CD8-positive, alpha-beta memory T cell (primary cell): ENCODE measurements at regions not wholly inside any gene's neighbourhood (a gene's known extent, or its start where the extent isn't known, plus 50 kb on each side); places are given as distances from the start of the nearest gene placed in this dataset.

Experiments
- CTCF ChIA-PET: fragments of 350-600 bp; sonication (Branson Sonifier 250); formaldehyde crosslinking; loops from one replicate; lab custom pipeline; 2021; ENCODE audit warnings: antibody characterized with exemption; lab: Charles Lee
- POLR2A ChIA-PET: fragments of 350-600 bp; sonication (Branson Sonifier 250); formaldehyde crosslinking; loops from one replicate; lab custom pipeline; 2021; ENCODE audit warnings: antibody characterized with exemption; lab: Charles Lee
- DNase-seq, 5 donors: peaks; one replicate each; pipeline versions ENCODE4 v3.0.0 to v3.0.0-alpha.2; 2020 to 2022; ENCODE audit warnings: mixed read lengths in 1 of 5
- H3K27ac ChIP-seq: one replicate; pipeline ENCODE4 v1.7.0; 2013; ENCODE audit warnings: low read depth, mild to moderate bottlenecking, low read length, moderate library complexity
- H3K27me3 ChIP-seq: 2 replicates; pipeline ENCODE4 v1.7.0; 2013; ENCODE audit warnings: low read length, mild to moderate bottlenecking; ENCODE audit not compliant: insufficient read depth, poor library complexity, severe bottlenecking
- H3K36me3 ChIP-seq: 2 replicates; pipeline ENCODE4 v1.7.0; 2013; ENCODE audit warnings: mild to moderate bottlenecking, low read length, moderate library complexity; ENCODE audit not compliant: insufficient read depth
- H3K4me1 ChIP-seq: 2 replicates; pipeline ENCODE4 v1.7.0; 2013; ENCODE audit warnings: mild to moderate bottlenecking, low read length, moderate library complexity; ENCODE audit not compliant: insufficient read depth
- H3K4me3 ChIP-seq: 2 replicates; pipeline ENCODE4 v1.7.0; 2013; ENCODE audit warnings: mild to moderate bottlenecking, low read length
- H3K9me3 ChIP-seq: 2 replicates; pipeline ENCODE4 v1.7.0; 2013; ENCODE audit warnings: mild to moderate bottlenecking, low read length
- H3K27ac Mint-ChIP-seq, 8 donors: one replicate each; pipeline ENCODE4 v1.8.0; 2020 to 2021; ENCODE audit warnings: mixed read lengths in 8 of 8, mild to moderate bottlenecking in 6 of 8, inconsistent platforms in 3 of 8, moderate library complexity in 3 of 8
- H3K27me3 Mint-ChIP-seq, 2 donors: one replicate each; pipeline ENCODE4 v1.8.0; 2020 to 2021; ENCODE audit warnings: mixed read lengths in 2 of 2, mild to moderate bottlenecking in 1 of 2, moderate library complexity in 1 of 2
- H3K36me3 Mint-ChIP-seq, 3 donors: one replicate each; pipeline ENCODE4 v1.8.0; 2020 to 2021; ENCODE audit warnings: mixed read lengths in 3 of 3, inconsistent platforms in 1 of 3, mild to moderate bottlenecking in 1 of 3
- H3K4me1 Mint-ChIP-seq, 3 donors: one replicate each; pipeline ENCODE4 v1.8.0; 2020 to 2021; ENCODE audit warnings: mixed read lengths in 3 of 3, inconsistent platforms in 1 of 3, mild to moderate bottlenecking in 1 of 3
- H3K4me3 Mint-ChIP-seq, 7 donors: one replicate each; pipeline ENCODE4 v1.8.0; 2020 to 2021; ENCODE audit warnings: mixed read lengths in 7 of 7, mild to moderate bottlenecking in 6 of 7, moderate library complexity in 4 of 7, inconsistent platforms in 2 of 7
- H3K9me3 Mint-ChIP-seq, 5 donors: one replicate each; pipeline ENCODE4 v1.8.0; 2020 to 2022; ENCODE audit warnings: mixed read lengths in 5 of 5, mild to moderate bottlenecking in 3 of 5, moderate library complexity in 2 of 5, inconsistent platforms in 1 of 5

DNA sequence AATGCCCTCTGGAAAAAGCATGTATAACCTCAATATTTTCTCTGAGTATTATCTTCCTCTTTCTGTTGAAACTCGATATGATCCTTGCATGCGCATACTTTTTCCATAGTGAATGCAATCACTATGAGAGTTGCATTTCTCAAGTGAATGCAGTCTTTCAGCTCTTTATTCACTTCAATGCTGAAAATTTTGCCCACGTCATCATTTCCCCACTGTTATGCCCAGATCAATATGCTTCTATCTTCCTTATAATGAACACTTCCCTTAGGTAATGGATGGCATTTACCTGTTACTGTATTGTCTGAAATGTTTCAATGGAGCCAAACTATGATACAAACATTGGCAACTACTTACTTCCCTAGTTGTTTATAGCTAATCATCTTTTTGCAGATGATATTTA, 866.6 kb upstream of the SLITRK6 start:
- H3K27me3 Mint-ChIP-seq: no peaks in the 10 kb centered on the region
- no peak overlapping the region for H3K4me3 Mint-ChIP-seq
- H3K9me3 Mint-ChIP-seq: peaks cover 7 to 20% (median 14%) of the 10 kb centered on the region in 5 donors
- POLR2A ChIA-PET: no interaction called here
- H3K27ac ChIP-seq: no peak overlapping the region
- H3K27ac Mint-ChIP-seq: no peak overlapping the region
- no peaks in the 10 kb centered on the region for H3K4me1 Mint-ChIP-seq
- no peaks in the 10 kb centered on the region for H3K36me3 ChIP-seq
- no peak for DNase-seq
- H3K4me1 ChIP-seq: no peaks in the 10 kb centered on the region
- H3K27me3 ChIP-seq: no peaks in the 10 kb centered on the region
- H3K9me3 ChIP-seq: no peaks in the 10 kb centered on the region
- CTCF ChIA-PET: no interaction called here
- no peaks in the 10 kb centered on the region for H3K36me3 Mint-ChIP-seq
- no peak overlapping the region for H3K4me3 ChIP-seq

DNA sequence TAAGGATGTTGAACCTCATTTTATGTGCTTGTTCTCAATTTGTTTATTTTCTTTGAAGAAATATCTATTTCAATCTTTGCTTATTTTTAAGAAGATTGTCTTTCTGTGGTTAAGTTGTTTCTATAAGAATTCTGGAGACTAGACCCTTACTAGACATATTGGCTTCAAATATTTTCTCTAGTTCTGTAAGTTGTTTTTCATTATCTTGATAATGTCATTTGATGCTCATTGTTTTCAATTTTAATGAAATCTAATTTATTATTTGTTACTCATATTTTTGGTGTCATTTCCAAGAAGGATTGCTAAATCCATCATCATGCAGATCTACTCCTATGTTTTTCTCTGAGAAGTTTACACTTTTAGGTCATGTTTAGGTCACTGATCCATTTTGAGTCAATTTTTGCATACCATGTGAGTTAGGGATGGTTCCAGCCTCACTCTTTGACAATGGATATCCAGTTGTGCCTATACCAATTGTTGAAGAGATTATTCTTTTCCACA, 874.8 kb upstream of the SLITRK6 start:
- CTCF ChIA-PET: no interaction called here
- H3K4me3 Mint-ChIP-seq: no peak overlapping the region
- DNase-seq: no peak
- POLR2A ChIA-PET: no interaction called here
- no peaks in the 10 kb centered on the region for H3K4me1 Mint-ChIP-seq
- H3K27me3 ChIP-seq: no peaks in the 10 kb centered on the region
- H3K9me3 Mint-ChIP-seq: peaks cover 0 to 20% (median 3%) of the 10 kb centered on the region in 5 donors
- no peak overlapping the region for H3K27ac Mint-ChIP-seq
- no peaks in the 10 kb centered on the region for H3K36me3 ChIP-seq
- H3K4me3 ChIP-seq: no peak overlapping the region
- H3K36me3 Mint-ChIP-seq: no peaks in the 10 kb centered on the region
- no peak overlapping the region for H3K27ac ChIP-seq
- H3K27me3 Mint-ChIP-seq: no peaks in the 10 kb centered on the region
- H3K4me1 ChIP-seq: no peaks in the 10 kb centered on the region
- no peaks in the 10 kb centered on the region for H3K9me3 ChIP-seq

DNA sequence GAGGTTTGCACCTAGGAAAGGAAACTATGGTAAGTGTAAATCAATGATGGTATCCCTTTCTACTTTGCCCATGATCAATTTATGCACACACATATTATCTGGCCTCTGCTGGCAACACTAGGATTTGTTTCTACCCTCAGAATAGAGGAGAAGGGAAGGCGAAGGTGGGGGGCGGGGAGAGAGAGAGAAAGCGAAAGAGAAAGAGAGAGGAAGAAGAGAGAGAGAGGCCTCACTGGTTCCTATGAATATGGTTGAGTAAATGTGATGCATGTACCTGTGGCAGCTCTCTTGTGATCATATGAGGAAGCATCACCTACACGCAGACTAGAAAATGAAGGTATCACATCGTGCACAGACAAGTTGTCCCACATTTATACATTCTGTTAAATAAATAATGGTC, 882.0 kb upstream of the SLITRK6 start:
- Mint-ChIP-seq H3K9me3 (peaks cover 8 to 17% (median 12%) of the 10 kb centered on the region in 5 donors), H3K4me3 (peak overlapping the region in 1 of 7 donors; percentile 25), H3K4me1 (no peaks in the 10 kb centered on the region), H3K27ac (peak overlapping the region in 1 of 8 donors; percentile 92), H3K36me3 (no peaks in the 10 kb centered on the region), H3K27me3 (no peaks in the 10 kb centered on the region)
- no peaks in the 10 kb centered on the region for H3K9me3 ChIP-seq
- ChIA-PET CTCF (no interaction called here), POLR2A (no interaction called here)
- no peaks in the 10 kb centered on the region for H3K4me1 ChIP-seq
- H3K36me3 ChIP-seq: no peaks in the 10 kb centered on the region
- no peak overlapping the region for H3K4me3 ChIP-seq
- H3K27me3 ChIP-seq: no peaks in the 10 kb centered on the region
- no peak for DNase-seq
- no peak overlapping the region for H3K27ac ChIP-seq

DNA sequence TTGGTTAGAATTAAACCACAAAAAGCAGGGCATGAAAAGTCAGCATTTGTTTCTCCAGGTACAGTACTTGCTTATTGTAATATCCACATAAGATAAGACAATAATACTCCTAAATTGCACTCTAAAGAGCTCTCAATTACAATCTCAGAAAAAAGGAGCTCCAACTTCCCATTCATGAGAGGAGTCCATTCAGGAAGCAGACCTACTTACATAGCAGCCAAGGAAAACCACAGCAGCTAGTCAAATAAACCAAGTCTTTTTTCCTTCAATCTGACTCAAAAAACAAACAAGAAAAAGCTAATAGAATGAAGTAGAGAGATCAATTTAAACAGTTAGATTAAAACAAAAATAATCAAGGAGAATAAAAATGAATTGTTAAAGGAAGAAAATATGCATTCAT, 885.2 kb upstream of the SLITRK6 start:
- Histone ChIP-seq H3K27me3 (no peaks in the 10 kb centered on the region), H3K36me3 (no peaks in the 10 kb centered on the region), H3K4me3 (no peak overlapping the region), H3K4me1 (no peaks in the 10 kb centered on the region), H3K9me3 (no peaks in the 10 kb centered on the region), H3K27ac (no peak overlapping the region)
- Mint-ChIP-seq H3K4me1 (no peaks in the 10 kb centered on the region), H3K4me3 (no peak overlapping the region), H3K27ac (no peak overlapping the region), H3K27me3 (no peaks in the 10 kb centered on the region), H3K9me3 (peaks cover 9 to 23% (median 12%) of the 10 kb centered on the region in 5 donors), H3K36me3 (no peaks in the 10 kb centered on the region)
- POLR2A ChIA-PET: no interaction called here
- no peak for DNase-seq
- CTCF ChIA-PET: no interaction called here

DNA sequence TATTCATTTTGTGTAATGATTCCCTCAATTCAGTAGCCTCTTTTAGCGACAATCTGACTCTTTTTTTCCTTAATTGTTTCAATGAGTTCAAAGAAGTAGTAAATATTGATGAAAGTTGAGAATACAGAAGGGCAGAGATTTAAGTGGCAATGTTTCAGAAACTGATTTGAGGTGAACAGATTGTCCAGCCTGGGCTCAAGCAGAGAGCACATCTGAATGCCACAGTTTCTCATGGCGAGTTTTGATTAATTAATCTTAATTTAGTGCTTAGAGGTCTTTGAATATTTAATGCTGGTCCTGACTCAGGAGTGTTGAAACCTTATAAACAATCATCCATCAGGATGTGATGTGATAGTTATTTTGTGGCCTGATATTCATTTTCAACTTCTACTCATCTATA, 890.7 kb upstream of the SLITRK6 start:
- Histone ChIP-seq H3K4me1 (no peaks in the 10 kb centered on the region), H3K4me3 (no peak overlapping the region), H3K27ac (no peak overlapping the region), H3K27me3 (no peaks in the 10 kb centered on the region), H3K9me3 (no peaks in the 10 kb centered on the region), H3K36me3 (no peaks in the 10 kb centered on the region)
- no peaks in the 10 kb centered on the region for H3K36me3 Mint-ChIP-seq
- no peaks in the 10 kb centered on the region for H3K4me1 Mint-ChIP-seq
- H3K27me3 Mint-ChIP-seq: no peaks in the 10 kb centered on the region
- H3K9me3 Mint-ChIP-seq: peaks cover 5 to 26% (median 9%) of the 10 kb centered on the region in 5 donors
- H3K4me3 Mint-ChIP-seq: no peak overlapping the region
- no peak overlapping the region for H3K27ac Mint-ChIP-seq
- POLR2A ChIA-PET: no interaction called here
- DNase-seq: no peak
- CTCF ChIA-PET: no interaction called here

DNA sequence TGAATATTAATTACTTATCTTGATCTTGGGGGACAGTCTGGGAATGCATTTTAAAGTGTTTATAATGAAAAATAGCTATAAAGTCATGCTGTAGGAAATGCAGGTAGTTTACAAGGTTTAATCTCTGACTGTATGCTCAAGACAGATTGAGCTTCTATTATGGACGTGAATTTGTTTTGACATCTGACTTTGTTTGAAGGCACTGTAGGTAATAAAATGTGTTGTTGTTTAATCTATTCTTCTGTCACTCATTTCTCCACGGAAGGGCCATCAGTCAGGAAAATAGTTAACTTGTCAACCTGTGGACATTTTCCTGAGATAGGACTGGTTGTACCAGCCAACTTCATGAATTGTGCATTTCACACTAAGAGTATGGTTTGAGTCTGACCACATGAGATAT, 893.1 kb upstream of the SLITRK6 start:
- Histone ChIP-seq H3K27ac (no peak overlapping the region), H3K4me3 (no peak overlapping the region), H3K9me3 (no peaks in the 10 kb centered on the region), H3K36me3 (no peaks in the 10 kb centered on the region), H3K27me3 (no peaks in the 10 kb centered on the region), H3K4me1 (no peaks in the 10 kb centered on the region)
- ChIA-PET CTCF (no interaction called here), POLR2A (no interaction called here)
- Mint-ChIP-seq H3K27me3 (no peaks in the 10 kb centered on the region), H3K27ac (peak overlapping the region in 1 of 8 donors; percentile 17), H3K4me1 (no peaks in the 10 kb centered on the region), H3K4me3 (no peak overlapping the region), H3K36me3 (no peaks in the 10 kb centered on the region), H3K9me3 (peaks cover 6 to 30% (median 14%) of the 10 kb centered on the region in 5 donors)
- DNase-seq: no peak

DNA sequence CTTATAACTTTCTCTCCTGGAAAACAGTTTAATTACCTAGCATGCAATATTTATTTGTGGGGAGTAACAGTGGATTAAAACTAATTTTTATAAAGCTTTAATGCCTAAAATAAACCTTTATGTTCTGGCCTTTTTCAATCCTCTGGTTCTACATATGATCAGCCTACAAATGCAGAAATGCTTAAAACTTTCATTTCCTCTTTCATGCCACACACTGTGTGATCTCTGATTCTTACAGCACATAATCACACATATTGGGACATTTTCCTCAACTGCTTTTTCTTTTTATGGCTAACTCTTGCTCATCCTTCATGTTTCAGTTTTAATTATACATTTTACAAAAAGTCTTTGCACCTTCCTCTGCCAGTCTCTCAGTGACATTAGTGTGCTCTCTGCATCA, 910.8 kb upstream of the SLITRK6 start:
- Mint-ChIP-seq H3K36me3 (no peaks in the 10 kb centered on the region), H3K27me3 (no peaks in the 10 kb centered on the region), H3K9me3 (peaks cover 3 to 44% (median 11%) of the 10 kb centered on the region in 5 donors), H3K4me1 (no peaks in the 10 kb centered on the region), H3K27ac (no peak overlapping the region), H3K4me3 (no peak overlapping the region)
- ChIA-PET CTCF (no interaction called here), POLR2A (no interaction called here)
- Histone ChIP-seq H3K9me3 (no peaks in the 10 kb centered on the region), H3K4me1 (no peaks in the 10 kb centered on the region), H3K36me3 (no peaks in the 10 kb centered on the region), H3K27ac (no peak overlapping the region), H3K27me3 (no peaks in the 10 kb centered on the region), H3K4me3 (no peak overlapping the region)
- no peak for DNase-seq

DNA sequence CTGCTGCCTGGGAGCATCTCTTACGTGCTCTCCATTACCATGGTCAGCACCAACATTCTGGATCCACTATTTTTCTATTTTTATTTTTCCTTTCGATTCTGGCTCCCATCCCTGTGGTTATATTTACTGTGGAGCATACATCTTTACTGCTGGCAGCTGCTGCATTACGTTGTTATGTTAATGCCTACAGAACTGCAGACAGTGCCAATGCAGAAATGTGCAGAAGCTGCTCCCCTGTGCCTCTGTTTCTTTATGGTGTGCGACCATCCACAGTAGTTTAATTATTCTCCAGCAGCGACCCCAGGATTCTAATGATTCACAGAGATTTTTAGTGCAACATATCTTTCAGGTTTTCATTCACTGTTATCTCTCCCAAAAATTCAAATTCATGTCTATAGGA, 911.7 kb upstream of the SLITRK6 start:
- Mint-ChIP-seq H3K27ac (no peak overlapping the region), H3K9me3 (peaks cover 3 to 47% (median 11%) of the 10 kb centered on the region in 5 donors), H3K27me3 (no peaks in the 10 kb centered on the region), H3K4me3 (no peak overlapping the region), H3K36me3 (no peaks in the 10 kb centered on the region), H3K4me1 (no peaks in the 10 kb centered on the region)
- ChIA-PET CTCF (no interaction called here), POLR2A (no interaction called here)
- Histone ChIP-seq H3K27ac (no peak overlapping the region), H3K4me1 (no peaks in the 10 kb centered on the region), H3K36me3 (no peaks in the 10 kb centered on the region), H3K27me3 (no peaks in the 10 kb centered on the region), H3K4me3 (no peak overlapping the region), H3K9me3 (no peaks in the 10 kb centered on the region)
- DNase-seq: no peak

DNA sequence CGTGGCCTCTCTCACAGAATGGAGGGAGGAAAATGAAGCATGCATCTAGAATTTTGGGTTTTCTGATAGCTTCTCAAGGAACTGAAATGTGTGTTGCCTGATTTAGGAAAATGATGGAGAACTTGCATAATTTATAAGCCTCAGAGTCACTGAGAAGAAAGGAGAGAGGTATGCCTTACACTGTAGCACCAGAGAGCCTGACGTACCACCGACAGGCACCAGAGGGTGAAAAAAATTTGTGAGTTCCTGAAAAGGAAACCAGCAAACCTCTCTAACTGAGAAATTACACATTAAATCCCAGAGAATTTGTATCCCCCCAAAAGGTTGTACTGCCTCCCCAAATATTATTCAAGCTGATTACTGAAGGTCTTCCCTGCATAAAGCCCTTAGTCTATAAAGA, 915.3 kb upstream of the SLITRK6 start:
- CTCF ChIA-PET: no interaction called here
- peaks cover 6 to 45% (median 18%) of the 10 kb centered on the region in 5 donors for H3K9me3 Mint-ChIP-seq
- no peaks in the 10 kb centered on the region for H3K4me1 Mint-ChIP-seq
- Histone ChIP-seq H3K36me3 (no peaks in the 10 kb centered on the region), H3K27me3 (no peaks in the 10 kb centered on the region), H3K27ac (no peak overlapping the region), H3K4me1 (no peaks in the 10 kb centered on the region), H3K4me3 (no peak overlapping the region), H3K9me3 (no peaks in the 10 kb centered on the region)
- no peaks in the 10 kb centered on the region for H3K27me3 Mint-ChIP-seq
- no peaks in the 10 kb centered on the region for H3K36me3 Mint-ChIP-seq
- no peak overlapping the region for H3K4me3 Mint-ChIP-seq
- POLR2A ChIA-PET: no interaction called here
- H3K27ac Mint-ChIP-seq: no peak overlapping the region
- DNase-seq: no peak
